Activated T-helper 1 cell treated with anti-CD3 and anti-CD28 coated beads, Interleukin-12 subunit alpha, Interleukin-12 subunit beta, Interleukin-2, Interleukin-4 antibody, amounts not matched to agents 30 ng/mL and 10 ng/mL and 1 ng/mL, durations not matched to agents 14 hours and 24 hours and 36 hours (primary cell): ENCODE measurements at regions not wholly inside any gene's neighbourhood (a gene's known extent, or its start where the extent isn't known, plus 50 kb on each side); places are given as distances from the start of the nearest gene placed in this dataset.

Source experiments
- DNase-seq: peaks from one replicate; pipeline ENCODE4 v3.0.0; 2021; ENCODE audit warnings: low spot score
- H3K27ac Mint-ChIP-seq: one replicate; pipeline ENCODE4 v1.8.0; 2021; ENCODE audit warnings: mild to moderate bottlenecking, mixed read lengths
- H3K27me3 Mint-ChIP-seq: one replicate; pipeline ENCODE4 v1.8.0; 2022; ENCODE audit warnings: mild to moderate bottlenecking, moderate library complexity, mixed read lengths; ENCODE audit not compliant: insufficient read depth
- H3K36me3 Mint-ChIP-seq: one replicate; pipeline ENCODE4 v1.8.0; 2021; ENCODE audit warnings: low read depth, mixed read lengths
- H3K4me1 Mint-ChIP-seq: one replicate; pipeline ENCODE4 v1.8.0; 2021; ENCODE audit warnings: low read depth, mixed read lengths
- H3K4me3 Mint-ChIP-seq: one replicate; pipeline ENCODE4 v1.8.0; 2021; ENCODE audit warnings: mild to moderate bottlenecking, moderate library complexity, mixed read lengths
- H3K9me3 Mint-ChIP-seq: one replicate; pipeline ENCODE4 v1.8.0; 2021; ENCODE audit warnings: mixed read lengths
- intact Hi-C: fragments of 100-400 bp; cut with micrococcal nuclease; formaldehyde crosslinking; loops from one replicate; pipeline ENCODE4 v1.15.1; 2024

- H3K36me3 Mint-ChIP-seq, result no peaks in the 10 kb centered on the region
- peaks cover 2% of the 10 kb centered on the region for H3K27me3 Mint-ChIP-seq
- peaks cover 25% of the 10 kb centered on the region for H3K9me3 Mint-ChIP-seq
- no peak overlapping the region for H3K4me3 Mint-ChIP-seq
- no peak overlapping the region for H3K27ac Mint-ChIP-seq
- H3K4me1 Mint-ChIP-seq, result no peaks in the 10 kb centered on the region
- intact Hi-C loops, result no loop called here
- no peak for DNase-seq
Observed at GRCh38 chr1:166221316-166221715, 54.5 kb upstream of the FAM78B start.

- Mint-ChIP-seq H3K27me3 (no peaks in the 10 kb centered on the region), H3K4me3 (no peak overlapping the region), H3K9me3 (peaks cover 15% of the 10 kb centered on the region), H3K36me3 (no peaks in the 10 kb centered on the region), H3K27ac (no peak overlapping the region), H3K4me1 (no peaks in the 10 kb centered on the region)
- intact Hi-C loops, result no loop called here
- DNase-seq, result no peak
Observed at GRCh38 chr1:166233750-166234366, 67.1 kb upstream of the FAM78B start.

- no peak overlapping the region for H3K27ac Mint-ChIP-seq
- H3K36me3 Mint-ChIP-seq, result no peaks in the 10 kb centered on the region
- H3K27me3 Mint-ChIP-seq, result no peaks in the 10 kb centered on the region
- intact Hi-C loops, result no loop called here
- H3K9me3 Mint-ChIP-seq, result peaks cover 13% of the 10 kb centered on the region
- H3K4me3 Mint-ChIP-seq, result no peak overlapping the region
- no peaks in the 10 kb centered on the region for H3K4me1 Mint-ChIP-seq
- no peak for DNase-seq
Observed at GRCh38 chr1:166235728-166236127, 68.9 kb upstream of the FAM78B start.

- Mint-ChIP-seq H3K4me3 (no peak overlapping the region), H3K4me1 (no peaks in the 10 kb centered on the region), H3K27me3 (no peaks in the 10 kb centered on the region), H3K27ac (no peak overlapping the region), H3K9me3 (peaks cover 6% of the 10 kb centered on the region), H3K36me3 (no peaks in the 10 kb centered on the region)
- DNase-seq, result no peak
- intact Hi-C loops, result no loop called here
Observed at GRCh38 chr1:166237675-166238074, 70.9 kb upstream of the FAM78B start.

- no peak for DNase-seq
- no peaks in the 10 kb centered on the region for H3K27me3 Mint-ChIP-seq
- intact Hi-C loops, result no loop called here
- H3K9me3 Mint-ChIP-seq, result peaks cover 5% of the 10 kb centered on the region
- H3K27ac Mint-ChIP-seq, result no peak overlapping the region
- H3K4me3 Mint-ChIP-seq, result no peak overlapping the region
- H3K36me3 Mint-ChIP-seq, result no peaks in the 10 kb centered on the region
- H3K4me1 Mint-ChIP-seq, result no peaks in the 10 kb centered on the region
Observed at GRCh38 chr1:166253076-166253779, 86.4 kb upstream of the FAM78B start.

GRCh38 chr1:166258017-166258416, 91.2 kb upstream of the FAM78B start:
- Mint-ChIP-seq H3K4me1 (no peaks in the 10 kb centered on the region), H3K36me3 (no peaks in the 10 kb centered on the region), H3K27me3 (no peaks in the 10 kb centered on the region), H3K27ac (no peak overlapping the region), H3K9me3 (no peaks in the 10 kb centered on the region), H3K4me3 (no peak overlapping the region)
- intact Hi-C loops, result no loop called here
- no peak for DNase-seq

GRCh38 chr1:166261511-166261910, 94.7 kb upstream of the FAM78B start:
- no peak for DNase-seq
- no peaks in the 10 kb centered on the region for H3K27me3 Mint-ChIP-seq
- H3K4me3 Mint-ChIP-seq, result no peak overlapping the region
- no peaks in the 10 kb centered on the region for H3K36me3 Mint-ChIP-seq
- H3K9me3 Mint-ChIP-seq, result no peaks in the 10 kb centered on the region
- no peak overlapping the region for H3K27ac Mint-ChIP-seq
- intact Hi-C loops, result no loop called here
- no peaks in the 10 kb centered on the region for H3K4me1 Mint-ChIP-seq

- no peak overlapping the region for H3K27ac Mint-ChIP-seq
- no peak for DNase-seq
- intact Hi-C loops, result no loop called here
- H3K36me3 Mint-ChIP-seq, result no peaks in the 10 kb centered on the region
- no peaks in the 10 kb centered on the region for H3K4me1 Mint-ChIP-seq
- peaks cover 3% of the 10 kb centered on the region for H3K9me3 Mint-ChIP-seq
- no peak overlapping the region for H3K4me3 Mint-ChIP-seq
- no peaks in the 10 kb centered on the region for H3K27me3 Mint-ChIP-seq
Observed at GRCh38 chr1:166270476-166271150, 103.8 kb upstream of the FAM78B start.

GRCh38 chr1:166271151-166271538, 104.3 kb upstream of the FAM78B start:
- intact Hi-C loops, result no loop called here
- Mint-ChIP-seq H3K27me3 (no peaks in the 10 kb centered on the region), H3K36me3 (no peaks in the 10 kb centered on the region), H3K27ac (no peak overlapping the region), H3K4me3 (no peak overlapping the region), H3K9me3 (peaks cover 4% of the 10 kb centered on the region), H3K4me1 (no peaks in the 10 kb centered on the region)
- DNase-seq, result no peak

- peaks cover 6% of the 10 kb centered on the region for H3K9me3 Mint-ChIP-seq
- no peaks in the 10 kb centered on the region for H3K27me3 Mint-ChIP-seq
- no peak for DNase-seq
- no peaks in the 10 kb centered on the region for H3K36me3 Mint-ChIP-seq
- H3K27ac Mint-ChIP-seq, result no peak overlapping the region
- intact Hi-C loops, result no loop called here
- no peak overlapping the region for H3K4me3 Mint-ChIP-seq
- no peaks in the 10 kb centered on the region for H3K4me1 Mint-ChIP-seq
Observed at GRCh38 chr1:166272155-166272554, 105.4 kb upstream of the FAM78B start.

GRCh38 chr1:166272851-166273250, 106.0 kb upstream of the FAM78B start:
- no peaks in the 10 kb centered on the region for H3K36me3 Mint-ChIP-seq
- H3K4me1 Mint-ChIP-seq, result no peaks in the 10 kb centered on the region
- intact Hi-C loops, result no loop called here
- H3K27me3 Mint-ChIP-seq, result no peaks in the 10 kb centered on the region
- no peak for DNase-seq
- H3K27ac Mint-ChIP-seq, result no peak overlapping the region
- no peak overlapping the region for H3K4me3 Mint-ChIP-seq
- H3K9me3 Mint-ChIP-seq, result peaks cover 6% of the 10 kb centered on the region

- Mint-ChIP-seq H3K9me3 (peaks cover 6% of the 10 kb centered on the region), H3K27ac (no peak overlapping the region), H3K4me1 (no peaks in the 10 kb centered on the region), H3K4me3 (no peak overlapping the region), H3K36me3 (no peaks in the 10 kb centered on the region), H3K27me3 (no peaks in the 10 kb centered on the region)
- no peak for DNase-seq
- intact Hi-C loops, result no loop called here
Observed at GRCh38 chr1:166273618-166274017, 106.8 kb upstream of the FAM78B start.

- H3K9me3 Mint-ChIP-seq, result no peaks in the 10 kb centered on the region
- H3K4me3 Mint-ChIP-seq, result no peak overlapping the region
- no peaks in the 10 kb centered on the region for H3K36me3 Mint-ChIP-seq
- no peaks in the 10 kb centered on the region for H3K27me3 Mint-ChIP-seq
- H3K4me1 Mint-ChIP-seq, result no peaks in the 10 kb centered on the region
- H3K27ac Mint-ChIP-seq, result no peak overlapping the region
- intact Hi-C loops, result no loop called here
- no peak for DNase-seq
Observed at GRCh38 chr1:166282391-166283137, 115.8 kb upstream of the FAM78B start.
